GM21447 (cell line): ENCODE measurements at regions not wholly inside any gene's neighbourhood (a gene's known extent, or its start where the extent isn't known, plus 50 kb on each side); places are given as distances from the start of the nearest gene placed in this dataset.

Experiments used
- ATAC-seq: cut with Tn5 transposase; IDR thresholded peaks from one replicate; pipeline ENCODE4 v1.9.1; 2021; ENCODE audit not compliant: unreplicated experiment

DNA sequence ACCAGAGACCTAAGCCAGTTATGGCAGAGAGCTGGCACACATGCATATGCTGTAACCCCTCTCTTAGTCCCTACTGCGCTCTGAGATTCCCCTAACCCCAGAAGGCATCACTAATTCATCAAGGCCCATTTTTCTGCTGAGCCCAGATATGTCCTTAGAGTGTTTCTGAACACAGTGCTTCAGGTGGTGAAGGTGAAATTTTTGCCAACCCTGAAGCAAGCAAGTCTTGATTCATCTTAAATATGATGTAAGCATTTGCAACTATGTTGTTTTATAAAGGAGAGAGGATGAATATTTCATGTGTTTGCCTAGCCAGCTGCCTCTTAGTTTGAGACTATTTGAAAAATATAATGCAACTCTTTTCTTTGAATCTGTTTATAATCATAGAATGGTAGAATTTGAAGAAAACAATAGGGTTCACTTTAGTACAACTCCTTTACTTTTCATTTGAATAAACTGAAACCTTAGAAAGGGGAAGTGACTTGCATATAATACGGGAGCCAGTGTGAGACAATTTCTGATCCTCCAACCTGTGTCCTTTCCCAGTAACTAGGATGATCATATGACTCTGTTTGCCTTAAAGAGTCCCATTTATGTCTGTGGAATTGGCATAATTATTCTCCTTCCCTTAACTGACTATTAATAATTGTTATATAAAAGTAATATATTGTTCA, 194.3 kb upstream of the MTNR1B start:
- no peak for ATAC-seq

DNA sequence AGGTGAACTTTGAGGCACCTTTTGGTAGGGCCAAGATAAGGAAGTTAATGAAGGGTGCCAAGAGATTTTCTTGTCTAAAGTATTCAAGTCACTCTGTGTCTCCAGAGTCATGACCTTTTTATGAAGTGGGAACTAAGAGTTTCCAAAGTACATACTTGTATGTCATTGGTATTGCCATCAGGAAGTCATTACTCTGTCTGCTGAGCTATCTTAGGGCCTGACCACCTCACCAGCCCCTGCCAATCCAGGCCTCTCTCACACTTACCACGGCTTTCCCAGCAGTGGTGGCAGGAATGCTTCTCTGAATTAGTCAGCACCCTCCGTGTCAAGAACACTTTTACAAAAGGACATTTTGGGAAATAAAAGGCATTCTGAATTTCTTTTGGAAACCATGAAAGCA, 192.8 kb upstream of the MTNR1B start:
- ATAC-seq: no peak

DNA sequence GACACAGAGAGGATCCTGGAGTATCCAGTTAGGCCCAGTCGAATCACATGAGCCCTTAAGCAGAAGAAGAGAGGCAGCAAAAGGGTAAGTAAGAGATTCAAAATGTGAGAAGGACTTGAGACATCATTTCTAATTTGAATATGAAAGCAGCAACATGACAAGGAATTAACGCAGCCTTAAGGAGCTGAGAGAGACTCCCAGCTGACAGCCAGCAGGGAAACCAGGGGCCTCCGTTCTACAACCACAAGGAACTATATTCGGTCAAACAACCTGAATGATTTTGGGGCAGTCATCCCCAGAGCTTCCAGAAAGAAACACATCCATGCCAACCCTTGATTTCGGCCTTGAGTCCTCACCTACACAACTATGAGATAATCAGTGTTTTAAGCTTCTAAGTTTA, 189.7 kb upstream of the MTNR1B start:
- ATAC-seq: no peak

DNA sequence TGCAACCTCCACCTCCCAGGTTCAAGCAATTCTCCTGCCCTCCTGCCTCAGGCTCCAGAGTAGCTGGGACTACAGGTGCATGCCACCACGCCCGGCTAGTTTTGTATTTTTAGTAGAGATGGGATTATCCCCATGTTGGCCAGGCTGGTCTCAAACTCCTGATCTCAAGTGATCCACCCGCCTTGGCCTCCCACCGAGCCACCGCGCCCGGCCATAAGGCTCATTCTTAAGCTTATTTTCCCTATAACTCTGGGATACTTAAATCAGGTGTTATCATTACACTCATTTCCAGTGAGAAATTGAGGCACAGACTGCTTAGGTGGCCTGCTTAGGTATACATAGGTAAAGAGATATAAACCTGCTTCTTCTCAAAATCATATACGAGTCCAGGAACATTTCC, 188.3 kb upstream of the MTNR1B start:
- no peak for ATAC-seq

DNA sequence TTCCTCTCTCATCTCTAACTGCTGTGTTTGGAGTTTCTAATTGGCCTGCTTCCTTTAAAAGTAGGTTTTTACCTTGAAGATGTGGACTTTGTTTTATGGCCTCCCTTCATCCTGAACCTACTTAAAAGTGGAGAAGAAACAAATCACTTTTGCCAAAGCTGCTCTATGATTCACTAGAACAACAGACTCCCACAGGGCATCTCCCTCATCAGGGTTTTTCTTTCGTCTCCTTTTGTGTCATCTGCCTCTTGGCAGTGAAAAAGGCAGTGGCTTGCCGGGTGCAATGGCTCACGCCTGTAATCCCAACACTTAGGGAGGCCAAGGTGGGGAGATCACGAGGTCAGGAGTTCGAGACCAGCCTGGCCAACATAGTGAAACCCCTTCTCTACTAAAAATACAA, 186.6 kb upstream of the MTNR1B start:
- no peak for ATAC-seq

DNA sequence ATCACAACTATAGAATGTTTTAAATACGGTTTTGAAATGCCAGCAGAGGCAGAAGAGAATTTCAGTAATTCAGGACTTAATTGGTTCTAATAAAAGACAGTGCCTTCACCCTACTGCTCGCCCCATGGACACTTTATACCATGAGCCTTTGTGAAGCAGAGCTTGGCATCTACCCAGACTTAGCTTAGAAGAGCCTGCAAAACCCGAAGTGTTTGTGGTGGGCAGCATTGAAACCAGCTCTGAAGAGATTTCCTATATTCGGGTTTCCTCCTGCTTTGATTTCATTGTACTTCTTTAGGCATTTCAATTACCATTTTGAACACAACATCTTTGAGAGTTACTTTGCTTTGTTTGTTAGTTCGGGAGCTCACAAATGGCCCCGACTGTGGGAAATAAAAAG, 185.1 kb upstream of the MTNR1B start:
- ATAC-seq: no peak

DNA sequence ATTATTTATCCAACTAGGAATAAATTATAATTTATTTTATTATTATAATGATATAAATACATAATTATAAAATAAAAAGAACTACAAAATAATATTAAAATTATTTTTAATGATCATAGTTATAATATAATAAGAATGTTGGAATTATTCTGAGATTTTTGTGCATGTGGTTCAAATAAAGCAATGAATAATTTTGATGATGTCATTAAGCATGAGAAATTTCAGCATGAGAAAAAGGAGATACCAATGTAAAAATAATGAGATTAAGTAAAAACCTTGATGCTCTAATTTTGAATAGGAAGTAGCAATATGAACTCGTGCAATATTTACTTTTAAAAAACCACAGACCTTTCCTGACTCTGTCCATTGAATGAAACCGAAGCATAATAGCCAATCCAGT, 181.8 kb upstream of the MTNR1B start:
- ATAC-seq: no peak

DNA sequence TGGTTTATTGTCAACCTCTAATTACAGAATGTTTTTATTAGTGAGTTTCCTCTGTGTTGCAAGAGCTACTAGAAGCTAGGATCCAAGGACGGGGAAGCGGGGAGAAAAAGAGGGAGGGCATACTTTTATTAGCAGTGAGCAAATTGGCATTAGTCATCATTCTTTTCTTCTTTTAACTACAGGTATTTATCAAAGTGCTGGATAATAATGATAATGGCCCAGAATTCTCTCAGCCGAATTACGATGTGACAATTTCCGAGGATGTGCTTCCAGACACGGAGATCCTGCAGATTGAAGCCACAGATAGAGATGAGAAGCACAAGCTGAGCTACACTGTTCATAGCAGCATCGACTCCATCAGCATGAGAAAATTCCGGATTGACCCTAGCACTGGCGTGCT, 179.7 kb upstream of the MTNR1B start:
- no peak for ATAC-seq

DNA sequence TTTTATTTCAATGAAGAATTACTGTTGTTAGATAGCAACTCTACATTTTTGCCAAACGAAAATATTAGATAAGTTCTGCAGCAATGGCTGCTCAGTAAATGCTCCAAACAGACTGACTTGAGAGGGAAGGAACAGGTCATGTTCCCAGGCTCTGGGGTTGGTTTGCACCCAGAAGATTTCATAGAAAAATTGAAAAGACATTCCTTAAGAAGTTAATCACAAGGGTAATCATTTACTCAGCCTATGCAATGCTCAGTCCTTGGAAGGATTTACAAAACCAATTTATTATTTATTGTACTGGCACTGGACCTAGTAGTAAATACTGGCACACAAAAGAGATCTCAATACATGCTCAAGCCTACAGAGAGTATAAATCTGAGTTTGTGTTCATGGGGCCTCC, 179.1 kb upstream of the MTNR1B start:
- ATAC-seq: no peak

DNA sequence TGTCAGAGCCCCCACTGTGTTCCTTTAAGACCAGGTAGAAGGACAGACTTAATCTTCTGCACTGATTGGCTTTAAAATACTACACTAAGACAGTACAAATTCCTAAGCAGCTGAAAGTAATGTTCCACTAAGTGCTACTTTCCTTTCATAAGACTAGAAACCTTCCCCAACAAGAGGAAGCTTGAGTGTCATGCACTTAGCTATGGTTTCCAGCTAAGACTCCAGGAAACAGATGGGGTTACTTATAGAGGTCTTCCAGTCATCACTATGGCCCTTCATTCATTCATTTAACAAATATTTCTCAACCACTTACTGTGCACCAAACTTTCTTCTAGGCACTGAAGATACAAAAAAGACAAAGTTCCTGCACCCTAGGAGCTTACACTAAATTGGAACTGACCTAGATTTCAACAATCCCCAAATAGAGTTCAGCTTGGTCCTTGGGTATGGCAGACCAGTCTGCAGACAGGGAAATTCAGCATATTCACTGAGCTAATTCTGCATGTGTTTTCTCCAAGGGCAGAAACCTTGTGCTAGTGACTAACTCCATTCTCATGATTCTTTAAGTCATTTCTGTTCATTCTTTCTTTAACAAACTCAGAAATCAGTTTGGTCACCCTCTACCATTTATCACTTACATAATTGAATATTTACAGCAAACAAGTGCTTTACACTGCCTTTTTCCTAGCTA, 178.4 kb upstream of the MTNR1B start:
- no peak for ATAC-seq

DNA sequence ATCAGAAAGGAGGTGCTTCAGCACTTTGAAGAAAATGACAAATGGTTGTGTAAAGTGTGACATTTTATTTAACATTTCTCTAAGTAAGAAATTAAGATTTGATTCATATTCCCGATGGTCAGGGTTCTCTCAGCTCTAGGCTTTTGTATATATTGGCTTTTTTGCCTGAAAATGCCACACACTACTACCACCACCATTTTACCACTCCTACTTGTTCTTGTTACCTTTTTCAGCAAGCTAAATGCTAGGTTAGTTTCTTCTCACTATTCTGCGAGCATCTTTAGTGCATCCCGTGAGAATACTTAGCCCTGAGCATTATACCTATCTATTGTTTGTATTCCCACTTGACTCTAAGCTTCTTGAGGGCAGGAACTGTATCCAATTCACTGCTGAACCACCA, 177.6 kb upstream of the MTNR1B start:
- no peak for ATAC-seq

DNA sequence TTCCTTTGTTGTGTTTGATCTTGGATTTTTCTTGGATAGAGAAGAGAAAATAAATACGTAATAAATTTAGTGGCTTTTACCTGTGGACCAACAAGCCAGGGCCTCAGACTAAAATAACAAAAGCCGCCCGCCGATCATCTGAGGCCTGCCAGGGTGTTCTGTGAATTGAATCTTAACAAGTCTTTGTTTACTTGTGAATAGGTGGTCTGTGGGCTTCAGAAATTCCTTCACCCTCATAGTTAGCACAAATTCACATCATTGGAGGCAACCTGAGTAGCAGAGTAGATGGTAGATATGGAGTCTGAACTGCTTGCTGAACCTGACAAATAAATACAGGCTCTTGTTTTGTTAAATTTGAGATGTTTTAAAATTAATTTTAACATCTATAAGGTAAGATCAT, 176.3 kb upstream of the MTNR1B start:
- no peak for ATAC-seq

DNA sequence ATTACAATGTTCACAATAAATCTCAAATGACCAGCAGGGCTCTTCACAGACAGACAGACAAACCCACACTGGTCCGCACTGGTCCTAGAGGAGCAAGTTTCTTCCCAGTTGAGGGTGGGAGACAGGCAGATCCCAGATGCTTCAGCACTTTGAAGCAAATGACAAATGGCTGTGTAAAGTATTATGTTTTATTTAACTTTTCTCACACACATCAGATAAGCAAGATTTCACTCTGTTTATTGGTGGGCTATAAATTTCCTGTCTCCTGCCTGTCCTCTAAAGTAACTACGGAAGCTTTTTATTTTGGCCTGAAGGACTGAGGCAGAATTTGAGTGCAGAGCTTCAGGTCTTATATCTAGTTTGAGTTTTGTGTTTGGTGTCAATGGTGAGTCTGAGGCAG, 174.7 kb upstream of the MTNR1B start:
- no peak for ATAC-seq

DNA sequence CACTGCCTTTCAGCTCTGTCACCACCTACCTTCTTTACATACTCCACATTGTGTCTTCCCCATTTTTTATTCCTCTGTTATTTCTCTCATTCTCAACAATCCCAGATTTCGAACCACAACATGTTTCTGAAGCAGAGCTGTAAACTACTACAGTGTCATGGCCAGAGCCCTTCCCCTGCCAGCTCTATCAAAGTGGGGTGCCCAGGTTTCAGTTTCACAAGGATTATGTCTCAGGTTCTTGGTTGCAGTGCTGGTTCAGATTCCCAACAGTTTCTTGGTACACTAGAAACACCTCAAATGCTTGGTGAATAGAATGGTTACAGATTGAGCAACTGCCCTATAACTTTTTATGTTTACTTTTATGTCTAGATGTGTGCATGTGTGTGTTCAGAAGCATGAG, 172.7 kb upstream of the MTNR1B start:
- ATAC-seq: no peak

DNA sequence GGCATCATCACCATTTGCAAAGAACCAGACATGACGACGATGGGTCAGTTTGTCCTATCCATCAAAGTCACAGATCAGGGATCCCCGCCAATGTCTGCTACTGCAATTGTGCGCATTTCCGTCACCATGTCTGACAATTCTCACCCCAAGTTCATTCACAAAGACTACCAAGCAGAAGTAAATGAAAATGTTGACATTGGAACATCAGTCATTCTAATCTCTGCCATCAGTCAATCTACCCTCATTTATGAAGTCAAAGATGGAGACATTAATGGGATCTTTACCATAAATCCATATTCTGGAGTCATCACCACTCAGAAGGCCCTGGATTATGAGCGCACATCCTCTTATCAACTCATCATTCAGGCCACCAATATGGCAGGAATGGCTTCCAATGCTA, 171.6 kb upstream of the MTNR1B start:
- ATAC-seq: no peak

DNA sequence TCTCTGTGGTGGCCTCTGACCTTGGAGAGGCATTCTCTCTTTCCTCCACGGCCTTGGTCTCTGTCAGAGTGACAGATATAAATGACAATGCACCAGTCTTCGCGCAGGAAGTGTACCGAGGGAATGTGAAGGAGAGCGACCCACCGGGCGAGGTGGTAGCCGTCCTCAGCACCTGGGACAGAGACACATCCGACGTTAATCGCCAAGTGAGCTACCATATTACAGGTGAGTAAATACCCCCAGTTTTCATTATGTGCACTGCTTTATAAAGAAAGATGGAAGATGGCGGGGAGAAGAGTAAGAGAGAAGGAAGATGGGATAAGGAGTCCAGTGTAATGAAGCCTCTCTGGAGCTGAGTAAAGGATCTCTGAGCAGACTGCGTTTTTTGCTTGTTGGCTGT, 167.8 kb upstream of the MTNR1B start:
- no peak for ATAC-seq

DNA sequence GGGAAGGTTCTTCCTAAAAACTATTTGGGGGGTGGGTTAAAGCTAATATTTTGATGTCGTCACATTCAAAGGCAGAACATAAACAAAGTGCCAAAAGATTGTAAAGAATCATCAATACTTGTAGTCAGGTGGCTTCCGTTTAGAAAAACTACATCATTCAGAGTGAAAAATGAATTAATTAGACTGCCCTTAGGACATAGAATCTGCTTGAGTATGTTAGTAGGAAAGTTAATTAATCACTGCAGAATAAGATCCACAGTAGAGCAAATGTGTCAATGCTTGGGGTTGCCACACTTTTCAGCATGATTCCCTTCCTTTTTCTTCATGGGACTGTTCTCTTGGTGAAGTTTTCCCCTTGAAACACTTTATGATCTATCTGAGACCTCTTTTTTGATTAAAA, 166.8 kb upstream of the MTNR1B start:
- no peak for ATAC-seq

DNA sequence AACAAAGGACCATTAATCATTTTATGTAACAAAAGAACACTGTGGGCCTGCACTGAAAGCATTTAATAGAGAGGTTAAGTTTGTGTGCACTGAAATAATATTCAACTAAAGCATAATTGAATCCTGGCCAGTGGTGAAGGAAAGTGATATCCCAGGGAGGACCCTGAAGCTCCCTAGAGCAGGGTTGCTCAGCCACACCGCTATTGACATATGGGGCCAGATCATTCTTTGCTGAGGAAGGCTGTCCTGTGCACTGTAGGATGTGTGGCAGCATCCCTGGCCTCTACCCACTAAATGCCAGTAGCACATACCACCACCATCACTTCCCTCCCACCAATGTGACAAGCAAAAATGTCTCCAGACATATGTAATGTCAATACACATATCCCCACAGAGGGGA, 166.1 kb upstream of the MTNR1B start:
- no peak for ATAC-seq

DNA sequence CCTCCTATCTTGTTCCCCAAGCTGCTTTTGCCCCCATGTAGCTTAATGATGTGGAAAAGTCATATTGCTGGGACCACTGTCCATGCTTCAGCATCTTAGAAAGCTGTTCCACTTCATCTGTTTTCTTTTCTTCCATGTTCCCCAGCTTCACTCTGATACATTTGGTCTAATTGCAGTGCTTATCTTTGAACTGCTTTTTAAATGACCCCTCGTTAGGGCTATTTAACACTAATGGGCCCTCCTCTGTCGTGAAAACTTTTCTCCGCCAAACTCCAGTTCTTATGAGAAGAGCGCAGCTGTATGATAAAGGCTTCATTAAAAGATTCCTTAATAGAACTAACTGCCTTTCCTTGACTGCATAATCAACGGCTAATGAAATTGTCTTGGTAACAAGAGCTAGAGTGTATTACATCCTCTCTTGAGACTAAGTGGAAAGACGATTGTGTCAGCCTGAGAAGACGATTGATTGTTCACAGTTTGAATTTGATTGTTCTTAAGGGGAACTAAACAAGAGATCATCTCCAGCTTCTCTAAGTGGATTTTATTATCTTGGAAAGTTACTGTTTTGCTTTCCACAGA, 165.0 kb upstream of the MTNR1B start:
- ATAC-seq: no peak

DNA sequence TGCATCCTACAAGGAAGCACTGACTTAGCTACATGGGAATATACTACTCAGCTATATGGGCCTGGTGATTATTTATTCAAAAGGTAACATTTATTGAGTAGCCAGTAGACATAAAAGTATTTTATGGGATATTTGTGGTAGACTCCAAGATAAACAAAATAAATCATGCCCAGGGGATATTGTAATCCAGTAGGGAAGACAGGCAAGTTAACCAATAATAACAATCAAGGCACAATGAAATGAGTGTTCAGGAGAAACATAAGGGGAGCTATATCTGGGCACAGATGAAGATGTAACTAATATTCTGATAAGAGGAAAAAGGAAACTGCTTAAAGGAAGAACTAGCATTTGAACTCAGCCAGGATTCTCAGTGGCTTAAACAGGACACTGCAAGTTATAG, 161.4 kb upstream of the MTNR1B start:
- no peak for ATAC-seq

DNA sequence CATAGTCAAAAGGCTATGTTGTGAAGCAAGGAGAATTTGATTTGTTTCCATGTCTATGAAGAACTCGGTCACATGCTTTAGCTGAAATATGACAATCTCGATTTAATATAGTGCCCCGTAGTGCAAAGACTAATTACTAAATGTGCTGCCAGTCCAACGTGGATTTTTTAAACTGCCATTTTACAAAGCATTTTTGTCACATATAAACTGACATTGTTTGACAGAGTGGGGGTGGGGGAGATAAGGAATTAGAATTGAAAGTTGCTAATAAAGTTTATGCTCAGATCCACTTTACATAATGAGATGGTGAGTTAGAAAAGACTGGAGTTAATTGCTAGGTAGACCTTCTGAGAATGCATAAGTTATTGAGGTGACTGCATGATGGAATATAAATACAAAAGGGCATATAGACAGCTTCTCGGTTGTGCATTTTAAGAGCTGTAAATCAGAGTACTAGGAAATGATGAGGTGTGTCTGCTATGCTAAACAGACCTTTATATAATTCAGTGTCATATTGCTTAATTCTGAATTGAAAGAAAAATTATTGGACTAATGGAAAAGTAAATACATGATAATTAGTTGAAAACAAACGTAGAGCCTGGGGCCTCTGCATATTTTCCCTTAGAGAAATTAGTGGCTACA, 158.9 kb upstream of the MTNR1B start:
- ATAC-seq: no peak

DNA sequence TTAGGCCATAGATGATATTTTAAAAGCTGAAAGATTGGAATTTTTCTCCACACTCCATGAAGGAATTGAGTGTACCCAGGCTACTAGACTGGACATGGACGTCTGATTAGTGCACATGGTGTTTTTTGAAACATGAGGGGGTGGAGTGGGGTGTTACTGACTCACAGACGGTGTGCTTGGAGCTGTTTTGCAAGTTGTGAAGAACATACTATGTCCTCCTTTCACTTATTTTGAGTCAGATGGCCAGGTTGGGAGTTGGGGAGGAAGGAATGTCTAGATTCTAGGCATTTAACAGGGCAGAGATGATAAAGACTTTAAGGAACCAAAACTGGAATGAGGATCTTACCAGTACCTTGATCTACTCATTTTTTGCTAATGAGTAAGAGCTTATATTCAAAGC, 158.1 kb upstream of the MTNR1B start:
- ATAC-seq: no peak
